NCI-H774 (cell line): ENCODE measurements at regions not wholly inside any gene's neighbourhood (a gene's known extent, or its start where the extent isn't known, plus 50 kb on each side); places are given as distances from the start of the nearest gene placed in this dataset.
"Not testable (repeated sequence)": the region's sequence is repeated elsewhere in the genome, so short reads cannot be mapped to it uniquely, and the experiment has no call there.

Experiments
- DNase-seq: peaks from one replicate; lab custom pipeline; 2025; lab: John Stamatoyannopoulos, UW

GRCh38 chr20:48041078-48041780 lies 255.9 kb upstream of the SULF2 start:
- DNase-seq, result no peak

- DNase-seq, result no peak
Measured at GRCh38 chr20:48040491-48040890, 255.2 kb upstream of the SULF2 start.

- DNase-seq, result no peak
Measured at GRCh38 chr20:48040051-48040450, 254.8 kb upstream of the SULF2 start.

DNA sequence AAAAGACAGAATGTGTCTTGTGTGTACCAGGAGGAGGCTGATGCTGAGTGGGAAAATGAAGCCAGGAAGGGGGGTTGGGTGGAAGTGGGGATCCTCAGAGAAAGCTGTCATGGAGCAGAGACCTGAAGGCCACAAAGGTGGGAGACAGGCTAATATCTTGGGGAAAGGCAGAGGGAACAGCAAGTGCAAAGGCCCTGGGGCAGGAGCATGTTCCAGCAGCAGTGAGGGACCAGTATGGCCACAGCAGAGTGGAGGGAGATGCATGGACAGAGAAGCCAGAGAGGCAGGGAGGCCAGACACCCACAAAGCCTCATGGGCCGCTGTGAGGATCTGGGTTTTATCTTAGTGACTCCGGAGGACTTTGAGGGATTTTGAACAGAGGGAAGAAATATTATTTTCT lies 254.2 kb upstream of the SULF2 start:
- DNase-seq, result no peak

- DNase-seq, result no peak
Measured at GRCh38 chr20:48038713-48039112, 253.4 kb upstream of the SULF2 start.

DNA sequence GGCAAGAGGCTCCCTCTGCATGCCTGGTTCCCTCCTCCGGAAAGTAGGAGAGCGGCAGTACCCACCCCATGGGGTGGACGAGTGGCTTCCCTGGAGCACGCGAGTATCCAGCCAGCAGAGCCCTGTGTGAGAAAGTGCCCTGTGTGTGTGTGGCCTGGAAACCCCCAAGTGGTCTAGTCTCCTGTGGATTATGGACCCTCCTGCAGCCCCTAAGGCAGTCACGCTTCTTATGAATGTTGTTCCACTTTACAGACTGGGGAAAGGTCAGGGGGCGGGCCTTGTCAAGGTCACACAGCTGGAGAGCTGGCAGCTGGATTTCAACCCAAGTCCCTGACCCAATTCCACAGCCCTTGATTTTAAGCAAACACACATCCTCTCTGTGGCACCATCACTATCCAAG lies 252.5 kb upstream of the SULF2 start:
- not testable (repeated sequence) for DNase-seq

- no peak for DNase-seq
Measured at GRCh38 chr20:48035961-48036731, 250.9 kb upstream of the SULF2 start.

DNA sequence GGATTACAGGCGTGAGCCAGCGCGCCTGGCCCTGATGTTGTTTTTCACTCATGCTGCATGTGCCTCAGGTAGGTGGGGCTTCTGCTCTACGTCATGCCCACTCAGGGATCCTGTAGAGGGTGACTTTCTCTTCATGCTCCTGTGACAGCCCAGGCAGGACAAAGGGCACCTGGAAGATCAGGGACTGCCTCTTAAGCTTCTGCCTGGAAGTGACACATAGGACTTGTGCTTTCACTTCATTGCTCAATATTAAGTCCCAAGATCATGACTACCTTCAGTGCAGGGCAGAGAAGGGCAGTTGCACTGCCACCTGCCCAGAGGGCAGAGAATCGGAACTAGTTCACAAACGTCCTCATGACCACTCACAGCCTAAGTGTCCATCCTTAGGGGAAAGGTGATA lies 249.5 kb upstream of the SULF2 start:
- no peak for DNase-seq

DNA sequence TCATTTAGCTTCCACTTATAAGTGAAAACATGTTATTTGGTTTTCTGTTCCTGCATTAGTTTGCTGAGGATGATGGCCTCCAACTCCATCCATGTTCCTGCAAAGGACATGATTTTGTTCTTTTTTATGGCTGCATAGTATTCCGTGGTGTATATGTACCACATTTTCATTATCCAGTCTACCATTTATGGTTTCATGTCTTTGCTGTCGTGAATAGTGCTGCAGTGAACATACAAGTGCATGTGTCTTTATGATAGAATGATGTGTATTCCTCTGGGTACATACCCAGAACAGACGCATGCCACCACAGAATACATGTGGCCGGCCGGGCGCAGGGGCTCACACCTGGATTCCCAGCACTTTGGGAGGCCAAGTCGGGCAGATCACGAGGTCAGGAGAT lies 247.7 kb upstream of the SULF2 start:
- DNase-seq, result not testable (repeated sequence)

- DNase-seq, result no peak
Measured at GRCh38 chr20:48031122-48031521, 245.8 kb upstream of the SULF2 start.

- no peak for DNase-seq
Measured at GRCh38 chr20:48026981-48027592, 241.8 kb upstream of the SULF2 start.

DNA sequence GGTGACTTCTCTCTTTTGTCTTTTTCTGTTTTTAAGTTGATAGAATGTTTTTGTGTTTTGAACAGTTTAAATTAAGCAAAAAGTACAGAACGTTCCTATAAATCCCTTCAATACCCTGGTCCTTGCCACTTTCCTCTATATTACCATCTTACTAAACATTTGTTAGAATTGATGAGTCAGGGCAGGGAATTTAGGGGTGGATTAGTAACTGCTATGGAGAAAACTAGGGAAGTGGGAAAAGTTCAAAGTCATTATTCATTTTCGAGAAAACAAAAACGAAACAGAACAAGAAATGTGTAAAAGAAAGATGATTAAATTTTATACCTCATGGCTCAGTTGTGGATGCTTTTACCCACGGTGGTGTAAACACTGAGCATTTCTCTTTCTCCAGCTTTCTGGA lies 240.4 kb upstream of the SULF2 start:
- no peak for DNase-seq

GRCh38 chr20:48025051-48025515 lies 239.8 kb upstream of the SULF2 start:
- no peak for DNase-seq

DNA sequence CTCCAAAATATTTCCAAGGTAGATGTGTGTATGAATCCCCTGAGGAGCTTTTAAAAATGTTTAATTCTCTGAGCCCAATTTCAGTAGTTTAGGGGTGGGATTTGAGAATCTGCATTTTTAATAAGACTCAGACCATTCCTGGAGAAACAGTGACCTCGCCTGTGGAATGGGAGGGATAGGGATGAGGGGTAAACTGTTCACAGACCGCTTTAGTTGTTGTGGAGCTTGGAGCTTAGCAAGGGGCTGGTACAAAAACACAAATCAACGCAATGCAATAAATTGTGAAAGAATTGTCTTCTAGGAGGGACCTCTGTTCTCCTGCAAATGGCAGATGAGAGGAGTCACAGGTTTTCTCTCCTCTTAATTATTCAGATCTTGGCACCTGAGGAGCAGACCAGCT lies 239.3 kb upstream of the SULF2 start:
- no peak for DNase-seq

- DNase-seq, result not testable (repeated sequence)
Measured at GRCh38 chr20:48020696-48021095, 235.4 kb upstream of the SULF2 start.

DNA sequence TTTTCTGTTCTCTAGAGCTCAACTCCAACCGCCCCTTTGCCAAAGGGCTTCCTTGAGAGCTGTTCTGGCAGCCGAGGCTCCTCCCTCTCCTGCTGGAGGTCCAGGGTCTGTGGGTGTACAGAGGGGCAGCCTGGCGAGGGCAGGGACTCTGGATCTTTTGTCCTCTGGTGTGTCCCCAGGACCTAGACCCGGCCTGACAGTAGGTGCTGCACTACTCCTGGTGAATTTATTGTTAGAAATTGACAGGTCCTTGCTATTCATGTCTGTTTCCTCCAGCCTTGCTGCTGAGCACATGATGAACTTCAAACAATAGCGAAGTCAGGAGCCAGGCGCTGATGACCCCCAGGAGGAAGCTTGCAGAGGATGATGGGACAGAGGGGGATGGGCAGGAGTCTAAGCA lies 234.7 kb upstream of the SULF2 start:
- DNase-seq, result no peak

DNA sequence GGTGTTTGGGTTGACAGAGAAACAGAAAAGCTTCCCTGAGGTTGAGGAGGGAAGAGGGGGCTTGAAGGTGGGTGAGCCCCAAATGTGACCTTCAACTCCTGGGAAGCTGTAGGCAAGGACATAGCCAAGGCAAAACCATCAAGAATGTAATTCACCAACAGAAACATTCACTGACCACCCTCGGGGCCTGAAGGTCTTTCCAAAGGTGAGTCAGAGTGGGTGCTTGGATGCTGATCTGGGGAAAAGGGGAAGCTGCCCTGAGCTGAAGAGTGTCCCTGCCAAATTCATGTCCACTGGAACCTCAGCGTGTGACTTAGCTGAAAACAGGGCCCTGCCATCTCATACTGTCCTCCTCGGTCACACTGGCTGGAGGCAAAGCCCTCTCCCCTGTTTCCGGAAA lies 234.2 kb upstream of the SULF2 start:
- no peak for DNase-seq

DNA sequence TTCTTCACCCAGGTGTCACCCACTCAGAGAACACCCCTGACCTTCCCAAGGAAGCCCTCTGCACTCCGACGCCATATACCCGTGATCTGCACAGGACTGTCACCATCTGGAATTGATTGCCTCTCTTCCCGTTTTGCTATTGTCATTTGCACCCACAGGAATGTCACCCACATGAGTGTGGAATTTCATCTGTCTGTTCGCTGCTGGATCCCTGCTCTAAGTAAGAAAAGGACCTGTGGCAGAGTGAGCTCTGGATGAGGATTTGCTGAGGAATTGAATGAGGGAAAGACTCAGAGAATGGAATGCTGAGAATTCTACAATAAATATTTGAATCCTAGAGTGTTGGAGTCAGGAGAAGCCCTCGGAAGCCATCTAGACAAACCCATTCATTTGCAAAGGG lies 233.6 kb upstream of the SULF2 start:
- not testable (repeated sequence) for DNase-seq

GRCh38 chr20:48017992-48018391 lies 232.7 kb upstream of the SULF2 start:
- no peak for DNase-seq

- no peak for DNase-seq
Measured at GRCh38 chr20:48017509-48017908, 232.2 kb upstream of the SULF2 start.

DNA sequence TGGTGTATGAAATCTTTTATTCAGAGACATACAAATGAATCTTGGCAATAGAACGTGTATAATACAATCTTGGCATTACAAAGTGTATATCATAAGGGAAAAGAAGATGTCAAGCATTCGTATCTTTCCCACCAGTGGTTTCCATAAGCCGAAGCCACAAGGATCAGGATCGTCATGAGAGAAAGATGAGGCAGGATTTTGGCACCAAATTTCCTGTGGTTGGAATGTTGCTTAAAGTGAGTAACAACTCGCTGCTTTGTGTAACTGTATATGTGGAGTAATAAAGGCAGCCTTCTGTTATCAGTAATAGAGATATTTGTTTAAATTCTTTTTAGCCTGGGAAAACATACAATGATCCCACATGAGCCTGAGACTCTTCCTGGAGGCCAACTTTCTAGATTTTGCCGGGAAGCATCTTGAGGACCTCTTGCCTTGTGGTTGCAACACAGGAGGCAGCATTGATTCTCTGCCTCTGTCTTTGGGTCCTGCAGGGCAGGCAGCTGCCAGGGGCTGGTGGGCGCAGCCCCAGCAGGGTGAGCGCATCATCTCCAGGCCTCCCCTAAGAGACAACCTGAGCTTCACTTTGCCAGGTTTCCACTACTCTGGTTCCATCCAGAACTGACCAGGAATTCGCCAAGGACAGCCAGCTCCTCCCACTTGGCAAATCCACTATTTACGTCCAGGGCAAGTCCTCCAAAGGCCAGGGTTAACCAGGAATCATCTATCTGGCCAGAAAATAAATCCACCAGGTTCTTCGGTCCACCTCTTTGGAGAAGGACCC lies 230.9 kb upstream of the SULF2 start:
- DNase-seq, result no peak
